SK-N-SH (cell line): ENCODE measurements at regions not wholly inside any gene's neighbourhood (a gene's known extent, or its start where the extent isn't known, plus 50 kb on each side); places are given as distances from the start of the nearest gene placed in this dataset.

ENCODE experiments used
- EP300 ChIP-seq, 2 experiments: IDR thresholded peaks; 2 replicates each; pipeline versions ENCODE4 v1.4.0 to v1.6.1; 2012; ENCODE audit warnings: borderline replicate concordance in 1 of 2, low read depth in 1 of 2, low read length in 1 of 2
- POLR2AphosphoS5 ChIP-seq: IDR thresholded peaks from 2 replicates; pipeline ENCODE4 v1.6.1; 2012; ENCODE audit warnings: low read depth, low read length
- RCOR1 ChIP-seq: fragments of 150-350 bp; IDR thresholded peaks from 2 replicates; pipeline ENCODE4 v1.6.1; 2017; ENCODE audit warnings: antibody characterized with exemption, low read length

DNA sequence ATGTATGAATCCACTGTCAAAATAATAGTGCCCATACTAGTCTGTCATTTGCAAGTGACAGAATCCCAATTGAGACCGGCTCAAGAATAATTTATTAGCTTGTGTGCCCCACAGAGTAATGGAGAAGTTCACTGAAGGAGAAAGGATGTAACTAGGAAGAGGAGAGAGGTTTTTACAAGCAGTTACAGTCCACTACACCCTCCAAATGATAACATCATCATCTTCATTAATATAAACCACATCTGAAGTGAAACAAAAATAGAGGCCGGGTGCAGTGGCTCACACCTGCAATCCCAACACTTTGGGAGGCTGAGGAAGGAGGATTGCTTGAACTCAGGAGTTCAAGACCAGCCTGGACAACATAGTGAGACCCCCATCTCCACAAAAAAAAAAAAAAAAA is 226.8 kb downstream of the SKIDA1 start:
- TF ChIP-seq POLR2AphosphoS5 (no peak), EP300 (IDR thresholded peaks at IDR 0.05; ENCODE audit: borderline replicate concordance in 1 of 2, low read depth in 1 of 2, low read length in 1 of 2) (no peak), RCOR1 (no peak)
